Hepatocyte (in vitro differentiated cells): ENCODE measurements at regions not wholly inside any gene's neighbourhood (a gene's known extent, or its start where the extent isn't known, plus 50 kb on each side); places are given as distances from the start of the nearest gene placed in this dataset.
A peak's percentile ranks its signal among the peaks of the same experiment; 100 is the strongest.

ENCODE experiments used
- DNase-seq: peaks from one replicate; pipeline ENCODE4 v3.0.0-alpha.2; 2016; ENCODE audit warnings: low spot score
- H2AFZ ChIP-seq: fragments of 200-600 bp; sonication (generic); 2 replicates; pipeline ENCODE4 v1.6.0; 2016; ENCODE audit warnings: antibody characterized with exemption, mild to moderate bottlenecking
- H3K27ac ChIP-seq: fragments of 200-600 bp; sonication (generic); 2 replicates; pipeline ENCODE4 v1.5.1; 2016; ENCODE audit warnings: mild to moderate bottlenecking
- H3K27me3 ChIP-seq: fragments of 200-600 bp; sonication (generic); 2 replicates; pipeline ENCODE4 v1.6.1; 2016
- H3K36me3 ChIP-seq: fragments of 200-600 bp; sonication (generic); replicated peaks from 2 replicates; pipeline ENCODE4 v1.5.1; 2016; ENCODE audit warnings: low read depth; ENCODE audit not compliant: insufficient read depth
- H3K4me1 ChIP-seq: fragments of 200-600 bp; sonication (generic); 2 replicates; pipeline ENCODE4 v1.5.1; 2016; ENCODE audit warnings: mild to moderate bottlenecking, moderate library complexity; ENCODE audit not compliant: insufficient read depth
- H3K4me2 ChIP-seq: fragments of 200-600 bp; sonication (generic); 2 replicates; pipeline ENCODE4 v1.6.0; 2016
- H3K4me3 ChIP-seq: fragments of 200-600 bp; sonication (generic); 2 replicates; pipeline ENCODE4 v1.5.1; 2016; ENCODE audit warnings: mild to moderate bottlenecking
- H3K79me2 ChIP-seq: fragments of 200-600 bp; sonication (generic); 2 replicates; pipeline ENCODE4 v1.6.0; 2017; ENCODE audit warnings: mild to moderate bottlenecking
- H3K9me2 ChIP-seq: fragments of 200-600 bp; sonication (generic); replicated peaks from 2 replicates; pipeline ENCODE4 v1.6.0; 2017; ENCODE audit warnings: mild to moderate bottlenecking; ENCODE audit not compliant: insufficient read depth
- H3K9me3 ChIP-seq: fragments of 200-600 bp; sonication (generic); 2 replicates; pipeline ENCODE4 v1.5.1; 2016; ENCODE audit warnings: low read depth, mild to moderate bottlenecking
- H4K20me1 ChIP-seq: fragments of 200-600 bp; sonication (generic); 2 replicates; pipeline ENCODE4 v1.6.0; 2016; ENCODE audit warnings: mild to moderate bottlenecking; ENCODE audit not compliant: insufficient read depth, poor library complexity, severe bottlenecking
- EZH2 ChIP-seq: fragments of 200-600 bp; sonication (generic); IDR thresholded peaks from 2 replicates; pipeline ENCODE4 v1.6.1; 2016; ENCODE audit warnings: antibody characterized with exemption, mild to moderate bottlenecking, borderline replicate concordance
- EZH2phosphoT487 ChIP-seq: fragments of 200-600 bp; sonication (generic); IDR thresholded peaks from one replicate; pipeline ENCODE4 v1.6.1; 2018; ENCODE audit warnings: antibody characterized with exemption, mild to moderate bottlenecking, low read depth, moderate library complexity; ENCODE audit not compliant: unreplicated experiment, severe bottlenecking
- WGBS: methylation state at CpG from one replicate; pipeline ENCODE4 v1.1.6; 2016; ENCODE audit warnings: low lambda C conversion rate; ENCODE audit errors: missing lambda C conversion rate; 5-methylcytosine and 5-hydroxymethylcytosine counted together
- TF ChIP-seq, protein P1 (sequence below): fragments of 200-600 bp; sonication (generic); IDR thresholded peaks from 2 replicates; pipeline ENCODE4 v1.5.1; 2016; ENCODE audit warnings: antibody characterized with exemption, mild to moderate bottlenecking; ENCODE audit not compliant: poor library complexity

DNA sequence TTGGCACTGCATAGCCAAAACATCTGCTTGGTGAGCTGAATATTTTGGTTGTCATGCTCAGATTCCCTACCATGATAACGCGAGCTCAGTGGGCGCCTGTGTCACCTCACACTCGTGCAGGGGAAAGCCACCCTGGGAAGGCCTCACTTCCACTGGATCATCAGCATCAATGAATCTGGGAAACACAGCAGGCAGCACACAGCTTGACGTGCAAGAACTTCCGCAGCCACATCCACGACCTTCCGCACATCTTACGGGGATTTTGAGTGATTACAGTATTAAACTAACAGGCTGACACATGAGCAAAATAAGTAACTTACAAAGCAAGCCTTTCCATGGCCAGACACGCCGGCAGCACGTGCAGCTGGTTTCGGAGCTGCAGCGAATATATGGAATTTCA lies 54.7 kb upstream of the FOXF1 start:
- no peaks in the 10 kb centered on the region for H3K27me3 ChIP-seq
- no peaks in the 10 kb centered on the region for H3K79me2 ChIP-seq
- H2AFZ ChIP-seq: no peak overlapping the region
- DNase-seq: no peak
- 61% methylated on average over 14 of the region's 14 CpGs for WGBS
- peak overlapping the region; percentile 63 for H3K27ac ChIP-seq
- no peaks in the 10 kb centered on the region for H4K20me1 ChIP-seq
- peaks cover 21% of the 10 kb centered on the region for H3K4me1 ChIP-seq
- TF ChIP-seq EZH2phosphoT487: no peak
- TF ChIP-seq, protein P1, sequence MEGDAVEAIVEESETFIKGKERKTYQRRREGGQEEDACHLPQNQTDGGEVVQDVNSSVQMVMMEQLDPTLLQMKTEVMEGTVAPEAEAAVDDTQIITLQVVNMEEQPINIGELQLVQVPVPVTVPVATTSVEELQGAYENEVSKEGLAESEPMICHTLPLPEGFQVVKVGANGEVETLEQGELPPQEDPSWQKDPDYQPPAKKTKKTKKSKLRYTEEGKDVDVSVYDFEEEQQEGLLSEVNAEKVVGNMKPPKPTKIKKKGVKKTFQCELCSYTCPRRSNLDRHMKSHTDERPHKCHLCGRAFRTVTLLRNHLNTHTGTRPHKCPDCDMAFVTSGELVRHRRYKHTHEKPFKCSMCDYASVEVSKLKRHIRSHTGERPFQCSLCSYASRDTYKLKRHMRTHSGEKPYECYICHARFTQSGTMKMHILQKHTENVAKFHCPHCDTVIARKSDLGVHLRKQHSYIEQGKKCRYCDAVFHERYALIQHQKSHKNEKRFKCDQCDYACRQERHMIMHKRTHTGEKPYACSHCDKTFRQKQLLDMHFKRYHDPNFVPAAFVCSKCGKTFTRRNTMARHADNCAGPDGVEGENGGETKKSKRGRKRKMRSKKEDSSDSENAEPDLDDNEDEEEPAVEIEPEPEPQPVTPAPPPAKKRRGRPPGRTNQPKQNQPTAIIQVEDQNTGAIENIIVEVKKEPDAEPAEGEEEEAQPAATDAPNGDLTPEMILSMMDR: no peak
- TF ChIP-seq EZH2: no peak
- no peaks in the 10 kb centered on the region for H3K9me3 ChIP-seq
- H3K36me3 ChIP-seq: no peaks in the 10 kb centered on the region
- H3K9me2 ChIP-seq: no peaks in the 10 kb centered on the region
- H3K4me2 ChIP-seq: no peak overlapping the region
- H3K4me3 ChIP-seq: no peak overlapping the region

DNA sequence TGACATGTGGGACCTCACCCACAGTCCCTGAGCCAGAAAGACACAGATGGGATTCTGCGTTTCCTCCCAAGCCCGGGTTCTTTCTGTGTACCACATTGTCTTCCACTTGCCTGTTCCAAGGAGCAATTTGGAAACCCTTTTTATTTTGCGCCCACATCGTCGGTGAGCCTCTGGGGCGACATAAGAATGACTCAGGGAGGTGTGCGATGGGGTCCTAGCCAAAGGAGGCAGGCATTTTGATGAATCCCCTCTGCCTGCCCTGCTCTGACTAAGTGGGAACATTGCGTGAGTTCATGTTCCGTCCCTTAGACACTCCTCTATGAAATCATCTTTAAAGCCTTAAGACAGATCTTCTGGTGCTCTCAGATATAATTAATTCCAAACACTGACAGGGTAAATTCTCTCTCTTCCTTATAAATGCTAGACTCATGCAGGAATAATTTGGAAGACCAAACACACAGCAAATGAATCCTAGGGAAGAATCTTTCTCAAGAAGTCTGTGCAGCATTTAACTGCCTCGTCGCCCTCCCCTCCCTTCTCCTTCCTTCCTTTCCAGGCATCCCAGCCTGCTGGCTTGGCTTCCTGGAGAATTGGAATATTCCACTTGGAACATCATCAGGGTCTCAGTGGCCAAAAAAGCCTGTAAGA lies 52.7 kb upstream of the FOXF1 start:
- Histone ChIP-seq H4K20me1 (no peaks in the 10 kb centered on the region), H2AFZ (no peak overlapping the region), H3K4me3 (no peak overlapping the region), H3K4me1 (peaks cover 28% of the 10 kb centered on the region), H3K4me2 (peak overlapping the region; percentile 51), H3K79me2 (no peaks in the 10 kb centered on the region), H3K36me3 (no peaks in the 10 kb centered on the region), H3K9me2 (no peaks in the 10 kb centered on the region), H3K27me3 (no peaks in the 10 kb centered on the region), H3K9me3 (peaks cover 3% of the 10 kb centered on the region), H3K27ac (peak overlapping the region; percentile 79)
- TF ChIP-seq EZH2 (no peak), EZH2phosphoT487 (no peak)
- TF ChIP-seq, protein P1: no peak
- DNase-seq: peak; percentile 60
- 58% methylated on average over 11 of the region's 11 CpGs for WGBS

DNA sequence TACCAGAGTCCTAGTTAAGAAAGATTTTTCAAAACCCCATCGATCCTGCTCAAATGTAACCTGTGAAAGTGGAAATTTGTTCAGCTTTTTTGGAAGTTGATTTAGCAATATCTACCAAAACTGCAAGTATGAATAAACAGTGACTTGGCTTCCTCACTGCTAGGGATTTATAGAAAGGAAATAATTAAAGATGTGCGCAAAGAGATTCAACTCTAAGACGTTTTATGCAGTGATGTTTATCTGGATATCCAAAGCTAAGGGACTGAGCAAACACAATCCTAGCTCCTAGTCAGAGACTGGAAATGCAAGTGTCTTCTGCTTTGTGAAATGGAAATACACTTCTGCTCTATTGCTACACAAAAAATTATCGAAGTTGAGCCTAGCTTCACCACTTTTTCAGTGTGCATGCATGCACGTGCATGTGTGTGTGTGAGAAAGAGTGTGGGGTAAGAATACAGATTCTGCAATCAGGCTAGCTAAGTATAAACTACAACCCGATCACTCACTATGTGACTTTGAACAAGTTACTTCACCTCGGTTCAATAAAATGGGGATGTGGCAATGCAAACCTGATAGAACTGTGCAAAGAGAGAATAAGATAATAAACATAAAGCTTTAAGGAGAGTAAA lies 52.1 kb upstream of the FOXF1 start:
- H4K20me1 ChIP-seq: no peaks in the 10 kb centered on the region
- no peak overlapping the region for H3K4me3 ChIP-seq
- peaks cover 32% of the 10 kb centered on the region for H3K4me1 ChIP-seq
- DNase-seq: no peak
- H3K27me3 ChIP-seq: no peaks in the 10 kb centered on the region
- peak overlapping the region; percentile 51 for H3K4me2 ChIP-seq
- peaks cover 3% of the 10 kb centered on the region for H3K9me3 ChIP-seq
- H3K9me2 ChIP-seq: no peaks in the 10 kb centered on the region
- no peaks in the 10 kb centered on the region for H3K79me2 ChIP-seq
- H3K27ac ChIP-seq: peak overlapping the region; percentile 79
- H3K36me3 ChIP-seq: no peaks in the 10 kb centered on the region
- no peak for TF ChIP-seq EZH2
- TF ChIP-seq EZH2phosphoT487: no peak
- WGBS: 50% methylated on average over 7 of the region's 7 CpGs
- H2AFZ ChIP-seq: no peak overlapping the region

DNA sequence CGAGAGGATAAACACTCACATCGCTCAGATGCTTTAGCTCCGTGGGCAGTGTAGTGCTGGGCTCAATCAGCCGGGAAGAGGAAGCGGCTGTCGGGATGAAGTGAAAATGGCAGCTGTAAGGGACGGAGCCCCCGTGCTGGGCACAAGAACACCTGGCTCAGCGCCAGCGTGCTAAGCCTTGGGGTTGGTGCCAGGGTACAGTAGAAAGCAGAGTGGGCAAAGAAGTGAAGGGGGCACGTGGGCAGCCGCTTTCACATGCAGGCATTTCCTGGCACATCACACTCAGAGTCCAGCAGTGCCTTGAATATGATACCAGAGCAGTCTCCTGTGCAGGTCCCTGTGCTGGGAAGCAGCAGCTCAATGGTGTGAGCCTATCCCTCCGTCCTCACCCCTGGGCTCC lies 51.1 kb upstream of the FOXF1 start:
- no peak overlapping the region for H3K4me3 ChIP-seq
- no peaks in the 10 kb centered on the region for H3K79me2 ChIP-seq
- H3K4me2 ChIP-seq: no peak overlapping the region
- no peaks in the 10 kb centered on the region for H4K20me1 ChIP-seq
- H3K9me2 ChIP-seq: no peaks in the 10 kb centered on the region
- peaks cover 3% of the 10 kb centered on the region for H3K9me3 ChIP-seq
- peak overlapping the region; percentile 79 for H3K27ac ChIP-seq
- DNase-seq: no peak
- H3K27me3 ChIP-seq: no peaks in the 10 kb centered on the region
- no peak overlapping the region for H2AFZ ChIP-seq
- no peak for TF ChIP-seq EZH2
- TF ChIP-seq, protein P1: no peak
- TF ChIP-seq EZH2phosphoT487: no peak
- H3K36me3 ChIP-seq: no peaks in the 10 kb centered on the region
- 74% methylated on average over 13 of the region's 13 CpGs for WGBS
- peaks cover 32% of the 10 kb centered on the region for H3K4me1 ChIP-seq
